ENCODE measurements at regions not wholly inside any gene's neighbourhood (a gene's known extent, or its start where the extent isn't known, plus 50 kb on each side); places are given as distances from the start of the nearest gene placed in this dataset.

GRCh38 chr14:84445486-84445885 is 1084.5 kb upstream of the FLRT2 start:
- TF ChIP-seq CTCF (IDR thresholded peaks at IDR 0.05) (no peak), KAT7 (CRISPR knock-in tag; IDR thresholded peaks at IDR 0.05; ENCODE audit: borderline replicate concordance) (no peak), PRDM15 (CRISPR knock-in tag; IDR thresholded peaks at IDR 0.05) (no peak), JUN (CRISPR knock-in tag; IDR thresholded peaks at IDR 0.05) (no peak), SP1 (CRISPR knock-in tag; conservative IDR thresholded peaks at IDR 0.05) (no peak), ZSCAN18 (CRISPR knock-in tag; IDR thresholded peaks at IDR 0.05) (no peak), MAX (CRISPR knock-in tag; IDR thresholded peaks at IDR 0.05) (no peak), ATF2 (CRISPR knock-in tag; IDR thresholded peaks at IDR 0.05; ENCODE audit: borderline replicate concordance, low read depth) (no peak), E2F5 (CRISPR knock-in tag; IDR thresholded peaks at IDR 0.05) (no peak), FOXP4 (CRISPR knock-in tag; IDR thresholded peaks at IDR 0.05) (no peak)

All from WTC11 (cell line).